Left ventricle myocardium superior (tissue), 1 donor: ENCODE measurements at regions not wholly inside any gene's neighbourhood (a gene's known extent, or its start where the extent isn't known, plus 50 kb on each side); places are given as distances from the start of the nearest gene placed in this dataset.
A peak's percentile ranks its signal among the peaks of the same experiment; 100 is the strongest.

ENCODE experiments used
- ATAC-seq: fragments of 200-7000 bp; cut with Tn5 transposase; one replicate; pipeline ENCODE4 v1.9.1; 2020; ENCODE audit warnings: mild to moderate bottlenecking, moderate library complexity
- DNase-seq: peaks from one replicate; pipeline ENCODE4 v3.0.0-alpha.2; 2020
- intact Hi-C: fragments of 100-400 bp; cut with micrococcal nuclease; formaldehyde crosslinking; loops from one replicate; pipeline ENCODE4 v1.11.0; 2022
- donor health status: DM: no; HTN: yes; CAD: no; lungs with severe emphysema.

DNA sequence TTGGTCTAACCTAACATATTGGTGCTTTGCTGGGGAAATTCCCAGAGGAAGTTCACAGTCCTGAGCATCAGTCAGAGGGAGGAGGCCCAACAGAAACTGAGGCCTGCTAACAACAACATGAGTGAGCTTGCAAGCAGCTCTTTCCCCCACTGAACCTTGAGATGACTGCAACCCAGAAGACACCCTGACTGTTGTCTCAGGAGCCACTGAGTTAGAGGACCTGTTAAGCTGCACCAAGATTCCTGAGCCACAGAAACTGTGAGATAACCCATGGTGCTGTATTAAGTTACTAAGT is 193.2 kb upstream of the UBL3 start:
- intact Hi-C loops, result no loop called here
- ATAC-seq (no peak), DNase-seq (no peak)

DNA sequence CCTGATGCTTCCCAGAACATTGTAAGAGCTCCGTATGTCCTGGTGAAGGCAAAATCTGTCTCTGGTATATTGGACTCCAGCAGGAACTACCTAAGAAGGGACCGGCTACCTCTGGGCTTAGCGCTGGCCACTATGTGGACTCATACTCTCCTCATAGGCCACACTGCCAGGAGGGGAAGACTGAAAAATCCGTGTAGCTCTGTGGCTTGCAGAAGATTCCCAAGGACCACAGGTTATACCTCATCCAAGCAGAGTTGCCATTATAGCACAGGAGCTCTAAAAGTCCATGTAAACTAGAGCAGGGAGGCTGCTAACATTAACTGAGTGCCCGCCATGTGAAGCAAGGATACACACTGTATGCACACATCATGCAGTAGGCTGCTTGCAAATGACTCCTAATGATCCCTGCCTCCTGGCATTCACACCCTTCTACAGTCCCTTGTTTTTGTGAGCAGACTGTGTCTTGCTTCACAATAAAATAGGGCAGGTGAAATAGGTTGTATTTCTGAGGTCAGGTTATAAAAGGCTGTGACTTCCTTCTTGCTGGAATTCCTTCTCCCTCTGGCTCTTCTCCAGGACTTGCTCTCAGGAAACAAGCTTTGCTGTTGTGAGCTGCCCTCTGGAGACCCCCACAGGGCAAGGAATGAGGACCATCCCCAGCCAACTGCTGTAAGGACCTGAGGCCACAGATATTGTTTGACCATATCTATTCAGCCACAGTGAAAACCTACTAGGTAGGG is 192.6 kb upstream of the UBL3 start:
- ATAC-seq (no peak), DNase-seq (no peak)
- intact Hi-C loops, result no loop called here

DNA sequence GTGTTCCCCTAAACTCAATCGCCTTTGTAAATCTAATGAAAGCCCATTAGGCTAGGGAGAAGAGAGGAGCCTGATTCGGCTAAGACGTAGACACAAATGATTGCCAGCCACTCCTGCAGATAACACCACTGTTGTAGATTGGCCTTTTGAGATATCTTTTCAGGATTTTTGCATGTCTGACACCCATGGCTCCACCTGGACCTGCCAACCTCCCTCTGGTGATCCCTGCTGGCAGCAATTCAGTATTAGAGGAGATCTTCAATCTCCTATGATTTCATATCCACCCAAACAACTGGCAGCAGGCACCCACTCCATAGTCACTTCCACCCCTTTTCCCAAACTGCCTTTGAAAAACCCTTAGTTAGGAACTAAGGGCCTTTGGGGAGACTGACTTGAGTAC is 191.9 kb upstream of the UBL3 start:
- ATAC-seq (no peak), DNase-seq (no peak)
- intact Hi-C loops, result no loop called here

DNA sequence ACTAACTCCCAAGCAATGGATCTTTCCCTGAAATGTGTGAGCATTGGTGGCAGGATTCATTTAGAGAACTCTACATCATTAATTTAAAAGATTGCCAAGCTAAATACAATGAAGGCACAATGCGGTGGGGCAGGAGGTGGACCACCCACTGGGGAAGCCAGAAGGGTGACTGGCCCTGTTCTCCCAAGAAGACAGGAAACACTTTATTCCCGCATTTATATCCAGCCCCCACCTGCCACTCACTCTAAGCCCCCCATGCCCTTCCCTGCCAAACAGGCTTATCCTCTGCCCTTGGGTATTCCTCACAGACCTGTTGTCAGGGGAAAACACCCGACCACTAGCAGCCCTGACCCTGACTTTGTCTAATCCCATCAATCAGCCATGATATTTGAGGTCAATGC is 189.1 kb upstream of the UBL3 start:
- no peak for DNase-seq
- intact Hi-C loops, result no loop called here
- ATAC-seq, result no peak

DNA sequence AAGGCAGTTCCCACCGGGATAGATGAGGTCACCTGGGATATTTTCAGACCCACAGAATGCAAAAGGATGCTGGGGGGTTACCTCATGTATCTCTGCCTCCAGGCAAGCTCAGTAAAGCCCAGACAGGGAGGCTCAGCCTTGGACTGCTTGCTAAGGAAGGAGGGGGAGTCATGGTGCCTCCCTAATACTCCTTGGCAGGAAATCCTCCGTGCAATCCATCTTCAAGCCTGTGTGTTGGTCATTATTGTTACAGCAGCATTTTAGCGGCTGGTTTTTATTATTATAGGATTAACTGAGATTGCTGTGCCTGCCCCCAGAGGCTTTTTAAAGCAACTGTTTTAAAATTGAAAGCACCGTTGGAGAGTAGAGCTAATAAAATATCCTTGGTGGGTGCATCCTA is 188.5 kb upstream of the UBL3 start:
- intact Hi-C loops, result no loop called here
- ATAC-seq (no peak), DNase-seq (no peak)

DNA sequence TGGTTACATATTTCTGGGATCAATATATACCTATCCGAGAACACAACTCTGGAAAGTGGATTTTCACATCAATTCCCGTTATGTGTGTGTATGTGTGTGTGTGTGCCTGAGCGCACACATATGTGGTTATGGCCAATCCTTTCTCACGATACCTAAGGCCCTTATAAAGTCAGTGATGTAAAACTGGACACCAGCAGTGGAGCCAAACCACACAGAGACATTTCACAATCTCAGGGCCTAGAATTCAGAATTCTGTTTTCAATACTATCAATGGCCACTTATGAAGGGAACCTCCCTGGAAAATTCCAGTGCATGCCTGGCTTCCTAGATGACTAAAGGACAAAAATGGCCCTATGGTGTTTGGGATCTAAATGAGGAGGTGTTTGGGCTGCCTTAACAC is 187.3 kb upstream of the UBL3 start:
- ATAC-seq (no peak), DNase-seq (no peak)
- intact Hi-C loops, result no loop called here

DNA sequence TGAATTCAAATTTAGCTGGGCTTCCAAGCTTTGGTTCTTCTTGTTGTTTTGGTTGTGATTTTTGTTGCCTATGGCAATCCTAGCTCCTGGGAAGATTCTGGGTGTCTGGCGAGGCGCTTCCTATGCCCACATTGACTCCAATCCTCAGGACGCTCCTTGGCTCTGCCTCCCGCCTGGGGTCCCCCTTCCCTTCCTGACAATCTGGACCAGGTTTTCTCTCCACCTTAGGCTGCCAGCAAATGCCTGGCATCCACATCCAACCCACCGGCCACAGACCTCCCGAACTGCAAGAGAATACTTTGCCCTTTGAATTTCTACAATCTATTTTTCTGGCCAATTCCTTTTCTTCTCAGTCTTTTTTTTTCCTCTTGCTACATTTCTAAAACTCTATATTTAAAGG is 186.9 kb upstream of the UBL3 start:
- ATAC-seq (no peak), DNase-seq (no peak)
- intact Hi-C loops, result no loop called here

DNA sequence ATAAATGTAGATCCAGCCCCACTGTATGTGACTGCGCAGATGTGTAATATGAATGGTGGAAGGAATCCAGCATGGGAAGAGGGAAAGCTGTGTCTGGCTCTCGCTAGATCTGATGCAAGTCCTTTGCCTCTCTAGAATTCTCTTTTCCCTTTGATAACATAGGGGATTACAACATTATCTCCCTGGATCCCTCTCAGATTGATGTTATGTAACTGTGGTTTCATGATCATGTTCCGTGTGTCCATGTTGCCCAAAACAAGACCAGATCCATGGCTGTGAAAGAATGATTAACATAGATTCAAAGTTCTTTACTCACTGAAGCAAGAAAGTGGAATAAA is 184.0 kb upstream of the UBL3 start:
- intact Hi-C loops, result no loop called here
- no peak for DNase-seq
- ATAC-seq, result no peak

DNA sequence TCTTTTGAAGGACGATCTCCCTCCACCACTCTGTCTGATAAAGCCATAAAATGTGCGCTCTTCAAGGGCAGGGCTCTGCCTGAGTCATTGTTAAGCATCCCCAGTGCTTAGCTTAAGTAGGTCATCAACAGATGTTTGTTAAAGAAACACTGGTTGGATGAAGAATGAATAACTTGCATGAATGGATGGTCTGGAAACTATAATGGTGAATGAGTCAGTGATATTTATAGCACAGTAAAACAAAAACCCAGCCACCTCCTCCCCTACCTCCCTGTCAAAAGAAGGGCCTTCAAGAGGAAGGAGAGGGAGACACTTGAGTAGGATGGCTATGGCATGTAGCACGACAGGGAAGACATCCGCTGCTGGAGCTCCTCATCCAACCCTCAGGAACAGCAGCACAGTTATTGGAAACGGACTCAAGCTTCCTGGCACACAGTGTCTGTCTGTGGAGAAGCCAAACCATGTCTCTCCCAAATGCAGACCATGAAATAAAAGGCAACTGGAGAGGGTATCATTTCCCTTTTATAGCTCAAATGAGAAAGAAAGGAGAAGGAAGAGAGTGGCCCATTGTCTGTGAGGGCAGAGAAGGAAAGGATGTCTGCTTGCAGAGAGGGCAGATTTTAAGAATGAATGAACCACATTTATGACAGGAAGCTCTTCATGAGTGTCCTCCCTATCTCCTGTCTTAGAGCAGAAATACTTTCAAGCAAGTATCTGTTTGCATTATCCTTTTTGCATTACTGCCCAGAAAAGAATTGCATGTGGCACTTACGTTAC is 183.5 kb upstream of the UBL3 start:
- intact Hi-C loops, result no loop called here
- no peak for DNase-seq
- ATAC-seq, result peak; percentile 54

DNA sequence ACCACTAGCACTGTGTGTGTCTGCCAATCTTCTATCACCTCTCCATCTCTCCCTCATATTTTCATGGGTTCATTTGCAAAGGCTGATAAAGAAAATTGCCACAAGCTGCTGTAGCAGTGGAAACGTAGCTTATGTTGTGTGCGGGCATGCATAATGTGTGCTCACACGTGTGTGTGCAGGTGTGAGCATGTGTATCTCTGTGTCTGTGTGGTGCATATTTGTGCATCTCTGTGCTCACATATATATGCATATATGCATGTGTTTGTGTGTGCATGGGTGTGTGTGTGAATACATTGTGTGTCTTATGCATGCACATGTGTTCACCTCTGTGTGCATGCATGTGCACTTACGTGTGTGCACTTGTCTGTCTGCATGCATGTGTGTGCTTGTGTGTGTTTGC is 181.8 kb upstream of the UBL3 start:
- ATAC-seq (no peak), DNase-seq (no peak)
- intact Hi-C loops, result no loop called here

DNA sequence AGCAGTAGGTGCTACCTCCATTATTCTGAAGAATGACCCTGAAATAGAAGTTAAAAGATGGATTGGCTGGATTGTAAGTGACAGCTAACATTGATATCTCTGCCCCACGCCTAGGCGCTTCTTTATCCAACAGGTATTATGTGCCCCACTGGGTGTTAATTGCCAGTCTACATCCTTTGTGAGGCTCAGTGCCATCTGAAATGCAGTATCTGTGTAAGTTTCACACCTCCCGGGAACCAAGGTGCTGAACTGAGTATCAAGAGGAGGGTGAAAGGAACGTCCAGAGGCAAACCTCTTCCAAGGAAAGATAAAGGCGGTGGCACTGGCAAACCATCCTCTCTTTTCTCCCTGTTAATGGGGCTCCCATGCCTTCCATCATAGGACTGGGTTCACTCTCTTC is 181.1 kb upstream of the UBL3 start:
- intact Hi-C loops, result no loop called here
- DNase-seq (no peak), ATAC-seq (no peak)

DNA sequence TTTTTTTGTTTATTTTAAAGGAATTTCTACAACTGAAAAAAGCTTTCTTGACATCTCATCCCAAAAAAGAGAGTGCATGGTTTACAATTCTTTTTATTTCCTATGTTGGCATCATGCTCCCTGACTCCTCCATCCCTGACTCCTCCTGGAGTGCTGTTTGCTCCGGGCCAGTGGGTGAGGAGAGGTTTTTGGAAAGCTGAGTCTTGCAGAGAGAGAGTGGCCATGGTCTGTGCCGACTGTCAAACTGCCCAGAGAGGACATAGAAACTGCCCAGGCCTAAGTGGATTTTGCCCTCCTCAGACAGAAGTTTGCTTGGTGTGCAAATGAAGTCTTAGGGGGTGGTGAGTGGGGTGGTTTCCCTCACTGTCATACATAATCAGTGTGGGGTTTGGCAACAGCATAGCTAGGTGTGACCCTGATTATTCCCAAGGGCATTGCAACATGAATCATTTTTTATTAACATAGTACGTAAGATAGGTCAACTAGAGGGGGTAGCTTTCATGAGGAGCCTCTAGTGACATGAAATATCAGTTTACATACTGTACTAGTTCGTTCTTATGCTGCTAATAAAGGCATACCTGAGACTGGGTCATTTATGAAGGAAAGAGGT is 179.8 kb upstream of the UBL3 start:
- no peak for ATAC-seq
- DNase-seq, result no peak
- intact Hi-C loops, result no loop called here

DNA sequence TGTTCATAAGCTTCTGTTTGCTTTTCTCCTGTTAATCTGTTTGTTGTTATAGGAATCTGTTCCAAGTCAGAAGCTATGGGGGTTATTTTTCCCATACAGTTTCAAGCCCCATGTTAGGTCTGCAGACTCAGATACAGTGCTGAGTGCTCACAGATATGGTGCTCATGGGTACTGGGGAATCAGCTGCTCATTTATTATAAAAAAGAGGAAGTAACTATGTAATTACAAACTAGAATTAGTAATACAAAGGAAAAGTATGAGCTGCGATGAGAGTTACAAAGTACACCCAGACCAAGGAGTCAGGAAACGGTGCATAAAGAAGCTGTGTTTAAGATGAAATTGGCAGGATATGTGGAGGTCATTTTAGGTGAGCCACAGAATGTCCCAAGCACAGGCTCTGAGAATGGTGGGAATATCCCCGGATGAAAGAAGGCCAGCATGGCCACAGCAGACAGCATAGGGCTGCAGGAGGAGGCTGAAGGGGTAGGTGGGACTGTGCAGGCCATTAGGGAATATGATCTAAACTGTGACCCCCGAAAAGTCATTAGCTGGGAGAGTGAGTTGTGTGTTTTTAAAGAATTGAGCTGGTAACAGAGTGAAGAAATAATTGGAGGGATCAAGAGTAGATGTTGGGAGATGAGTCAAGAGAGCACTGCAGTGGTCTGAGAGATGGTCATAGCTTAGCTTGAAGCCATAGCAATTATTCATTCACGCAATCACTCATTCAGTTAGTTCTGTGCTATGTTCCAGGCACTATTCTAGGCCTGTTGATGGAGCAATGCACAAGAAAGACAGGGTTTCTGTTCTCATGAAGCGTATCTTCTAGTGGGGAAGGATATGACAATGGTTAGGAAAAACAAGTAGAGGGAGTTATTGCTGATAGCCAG is 177.4 kb upstream of the UBL3 start:
- DNase-seq (no peak), ATAC-seq (no peak)
- intact Hi-C loops, result no loop called here

DNA sequence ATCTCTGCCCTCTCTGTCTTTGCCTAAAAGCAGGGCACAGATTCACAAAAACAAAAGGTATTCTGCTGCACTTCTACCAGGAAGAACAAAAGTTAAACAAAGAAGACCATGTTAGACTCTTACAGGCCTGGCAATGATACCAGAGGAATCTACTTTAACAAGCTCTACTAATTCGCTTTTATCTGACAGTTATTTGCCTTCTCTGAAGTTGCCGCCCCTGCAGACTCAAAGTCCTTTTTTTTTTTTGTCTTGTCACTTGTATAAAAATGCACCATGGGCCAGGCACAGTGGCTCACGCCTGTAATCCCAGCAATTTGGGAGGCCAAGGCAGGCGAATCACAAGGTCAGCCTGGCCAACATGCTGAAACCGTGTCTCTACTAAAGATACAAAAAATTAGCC is 176.5 kb upstream of the UBL3 start:
- ATAC-seq, result no peak
- intact Hi-C loops, result no loop called here
- no peak for DNase-seq

DNA sequence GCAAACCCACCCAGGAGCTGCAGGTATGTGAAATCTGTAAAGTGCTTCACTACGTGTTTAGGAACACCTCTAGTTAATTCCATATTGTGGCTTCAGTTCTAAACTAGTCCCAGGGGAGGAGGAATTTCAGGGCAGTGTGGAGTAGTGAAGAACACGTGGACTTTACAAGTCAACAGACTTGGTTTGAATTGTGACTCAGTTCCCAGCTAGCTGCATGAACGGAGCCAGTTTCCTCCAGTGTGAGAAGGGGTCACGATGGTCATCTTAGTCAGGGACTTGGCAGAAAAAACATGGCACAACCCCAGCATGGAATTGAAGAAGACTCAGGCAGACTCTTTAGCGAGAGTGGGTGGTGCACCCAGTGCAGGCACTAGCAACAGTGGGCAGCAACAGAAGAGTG is 175.7 kb upstream of the UBL3 start:
- ATAC-seq (no peak), DNase-seq (no peak)
- intact Hi-C loops, result no loop called here

DNA sequence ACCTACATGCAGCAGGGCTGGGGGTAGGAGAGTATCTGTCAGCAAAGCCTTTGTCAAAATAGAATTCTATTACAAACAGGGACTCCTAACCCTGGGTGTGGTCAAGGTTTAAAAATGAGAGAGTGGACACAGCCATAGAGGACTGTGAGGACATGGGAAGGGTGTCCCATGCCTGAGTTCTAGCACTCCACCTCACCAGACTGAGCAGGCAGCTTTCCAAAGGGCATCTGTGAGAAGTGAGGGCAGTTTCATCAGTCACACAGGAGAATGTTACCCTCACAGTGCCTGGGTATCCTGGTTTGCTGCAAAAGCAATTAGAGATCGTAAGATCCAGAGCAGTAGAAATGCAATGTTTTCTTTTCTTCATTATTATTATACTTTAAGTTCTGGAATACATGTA is 174.9 kb upstream of the UBL3 start:
- ATAC-seq, result no peak
- intact Hi-C loops, result no loop called here
- no peak for DNase-seq

DNA sequence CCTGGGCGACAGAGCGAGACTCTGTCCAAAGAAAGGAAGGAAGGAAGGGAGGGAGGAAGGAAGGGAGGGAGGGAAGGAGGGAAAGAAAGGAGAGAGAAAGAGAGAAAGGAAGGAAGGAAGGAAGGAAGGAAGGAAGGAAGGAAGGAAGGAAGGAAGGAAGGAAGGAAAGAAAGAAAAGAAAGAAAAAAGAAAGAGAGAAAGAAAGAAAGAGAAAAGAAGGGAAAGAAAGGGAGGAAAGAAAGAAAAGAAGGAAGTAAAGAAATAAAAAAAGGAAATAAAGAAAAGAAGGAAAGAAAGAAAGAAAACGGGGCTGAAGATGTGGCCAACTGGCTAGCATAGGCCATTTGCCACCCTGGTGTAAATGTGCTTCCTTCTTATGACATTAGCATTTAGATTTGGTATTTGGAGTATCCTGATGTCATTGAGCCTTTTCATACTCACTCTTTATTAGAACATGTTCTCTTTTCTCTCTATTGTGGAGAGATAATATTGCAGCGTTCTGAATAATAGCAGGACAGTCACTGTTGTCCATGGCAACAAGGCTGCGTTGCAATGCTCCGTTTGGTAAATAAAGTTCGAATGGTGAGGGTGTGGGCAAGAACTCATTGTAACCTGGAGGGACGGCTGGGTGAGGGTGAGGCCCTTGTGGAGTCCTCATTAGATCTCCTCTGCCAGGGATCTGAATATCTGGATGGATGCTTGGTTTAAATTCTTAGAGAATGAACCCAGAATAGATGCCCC is 173.9 kb upstream of the UBL3 start:
- ATAC-seq, result no peak
- no peak for DNase-seq
- intact Hi-C loops, result no loop called here

DNA sequence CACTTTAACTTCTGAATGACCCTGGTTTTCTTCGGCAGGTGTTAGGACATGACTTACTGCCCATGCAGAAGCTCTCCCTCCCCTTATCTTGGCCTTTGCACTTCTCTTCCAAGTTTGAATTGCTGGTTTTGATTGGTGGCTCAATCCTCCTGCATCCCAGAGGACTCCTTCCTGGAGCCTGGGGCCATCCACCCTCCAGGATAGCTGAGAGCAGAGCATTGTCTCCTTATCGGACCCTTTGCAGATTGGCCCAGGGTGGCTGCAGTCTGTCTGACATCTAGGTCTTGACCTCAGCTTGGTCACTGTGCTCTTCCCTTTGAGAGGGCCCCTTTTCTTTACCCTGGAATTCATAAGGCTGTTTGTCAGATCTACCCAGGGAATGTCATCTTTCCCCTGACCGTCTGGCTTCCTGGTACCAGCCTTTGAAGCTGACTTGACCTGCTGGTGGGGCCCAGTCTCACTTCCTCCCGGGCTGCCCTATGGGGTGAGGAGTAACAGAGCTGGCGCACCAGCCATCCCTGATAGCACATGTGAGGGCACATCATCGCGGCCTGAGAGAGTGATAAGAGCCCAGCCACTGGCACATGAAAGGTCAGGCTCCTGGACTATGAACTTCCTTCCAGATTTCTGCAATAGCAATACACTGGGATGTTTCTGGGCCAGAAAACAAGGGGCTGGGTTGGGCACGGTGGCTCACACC is 172.9 kb upstream of the UBL3 start:
- ATAC-seq (no peak), DNase-seq (no peak)
- intact Hi-C loops, result no loop called here

DNA sequence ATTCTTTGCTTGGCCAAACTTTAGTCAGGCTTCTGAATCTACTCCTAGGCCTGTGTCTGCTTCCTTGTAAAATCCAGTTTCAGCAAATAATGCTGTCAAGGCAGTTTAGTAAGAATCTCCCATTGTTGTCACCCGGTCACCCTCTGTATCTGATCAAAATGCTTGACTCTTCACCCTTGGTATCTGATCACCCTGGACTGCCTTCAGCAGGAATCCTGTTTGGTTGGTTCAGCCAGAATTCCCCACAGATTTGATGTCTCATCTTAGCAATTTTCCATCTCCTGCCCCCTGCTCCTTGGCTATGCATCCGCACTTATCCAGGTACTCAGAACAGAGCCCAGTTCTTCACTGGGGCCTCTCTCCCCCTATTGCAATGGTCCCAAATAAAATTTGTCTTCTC is 172.4 kb upstream of the UBL3 start:
- intact Hi-C loops, result no loop called here
- no peak for DNase-seq
- no peak for ATAC-seq
